ENCODE measurements at regions not wholly inside any gene's neighbourhood (a gene's known extent, or its start where the extent isn't known, plus 50 kb on each side); places are given as distances from the start of the nearest gene placed in this dataset.

- TF ChIP-seq CTCF (IDR thresholded peaks at IDR 0.05; ENCODE audit: control insufficient read depth, extremely low read depth, insufficient read depth) = no peak
Measured at GRCh38 chr17:68790492-68790891, 164.7 kb downstream of the ABCA8 start.

GRCh38 chr17:68789203-68789962 is 165.8 kb downstream of the ABCA8 start:
- no peak overlapping the region for H3K4me3 ChIP-seq (ENCODE audit: low read depth, low read length)
- no peak for TF ChIP-seq CTCF (IDR thresholded peaks at IDR 0.05; ENCODE audit: control insufficient read depth, extremely low read depth, insufficient read depth)
- DNase-seq (ENCODE audit: low read depth) = no peak

More at GRCh38 chr17:68790492-68790891, 164.7 kb downstream of the ABCA8 start:
- H3K4me3 ChIP-seq (ENCODE audit: low read depth, low read length) = no peak overlapping the region
- DNase-seq (ENCODE audit: low read depth) = no peak

GRCh38 chr17:68785565-68786486 is 169.4 kb downstream of the ABCA8 start:
- TF ChIP-seq CTCF (IDR thresholded peaks at IDR 0.05; ENCODE audit: control insufficient read depth, extremely low read depth, insufficient read depth) = no peak
- DNase-seq (ENCODE audit: low read depth) = no peak
- H3K4me3 ChIP-seq (ENCODE audit: low read depth, low read length) = no peak overlapping the region

GRCh38 chr17:68784431-68784830 is 170.8 kb downstream of the ABCA8 start:
- H3K4me3 ChIP-seq (ENCODE audit: low read depth, low read length) = no peak overlapping the region
- no peak for TF ChIP-seq CTCF (IDR thresholded peaks at IDR 0.05; ENCODE audit: control insufficient read depth, extremely low read depth, insufficient read depth)
- no peak for DNase-seq (ENCODE audit: low read depth)

- no peak overlapping the region for H3K4me3 ChIP-seq (ENCODE audit: low read depth, low read length)
- no peak for TF ChIP-seq CTCF (IDR thresholded peaks at IDR 0.05; ENCODE audit: control insufficient read depth, extremely low read depth, insufficient read depth)
- DNase-seq (ENCODE audit: low read depth) = no peak
Measured at GRCh38 chr17:68783861-68784260, 171.3 kb downstream of the ABCA8 start.

- no peak for DNase-seq (ENCODE audit: low read depth)
- no peak overlapping the region for H3K4me3 ChIP-seq (ENCODE audit: low read depth, low read length)
- no peak for TF ChIP-seq CTCF (IDR thresholded peaks at IDR 0.05; ENCODE audit: control insufficient read depth, extremely low read depth, insufficient read depth)
Measured at GRCh38 chr17:68782789-68783188, 172.4 kb downstream of the ABCA8 start.
